Inflammatory macrophage treated with lipopolysaccharide for 1 hour (primary cell): ENCODE measurements at regions not wholly inside any gene's neighbourhood (a gene's known extent, or its start where the extent isn't known, plus 50 kb on each side); places are given as distances from the start of the nearest gene placed in this dataset.
A peak's percentile ranks its signal among the peaks of the same experiment; 100 is the strongest.

ENCODE experiments used
- DNase-seq, 2 donors: peaks; one replicate each; pipeline ENCODE4 v3.0.0-alpha.2; 2020 to 2022

- no peak for DNase-seq
Observed at GRCh38 chr16:85552980-85553435, 60.1 kb upstream of the GSE1 start.

GRCh38 chr16:85553436-85554113 lies 59.5 kb upstream of the GSE1 start:
- DNase-seq: peak in 1 of 2 donors; percentile 56

GRCh38 chr16:85554114-85554888 lies 58.8 kb upstream of the GSE1 start:
- peak; percentile 86 to 91 for DNase-seq

GRCh38 chr16:85554889-85555718 lies 58.0 kb upstream of the GSE1 start:
- DNase-seq: peak in 1 of 2 donors; percentile 41

- DNase-seq: peak in 1 of 2 donors; percentile 36
Observed at GRCh38 chr16:85555719-85556455, 57.2 kb upstream of the GSE1 start.

- peak; percentile 46 to 60 for DNase-seq
Observed at GRCh38 chr16:85556456-85557082, 56.6 kb upstream of the GSE1 start.

GRCh38 chr16:85557083-85557970 lies 55.8 kb upstream of the GSE1 start:
- no peak for DNase-seq

GRCh38 chr16:85557971-85558657 lies 55.0 kb upstream of the GSE1 start:
- DNase-seq: no peak

- no peak for DNase-seq
Observed at GRCh38 chr16:85560932-85561247, 52.2 kb upstream of the GSE1 start.

- no peak for DNase-seq
Observed at GRCh38 chr16:85561248-85562092, 51.7 kb upstream of the GSE1 start.

- no peak for DNase-seq
Observed at GRCh38 chr16:85562093-85562786, 50.9 kb upstream of the GSE1 start.

- DNase-seq: no peak
Observed at GRCh38 chr16:85563034-85563433, 50.1 kb upstream of the GSE1 start.
